ENCODE measurements at regions not wholly inside any gene's neighbourhood (a gene's known extent, or its start where the extent isn't known, plus 50 kb on each side); places are given as distances from the start of the nearest gene placed in this dataset.
"Not testable (repeated sequence)": the region's sequence is repeated elsewhere in the genome, so short reads cannot be mapped to it uniquely, and the experiment has no call there.

DNA sequence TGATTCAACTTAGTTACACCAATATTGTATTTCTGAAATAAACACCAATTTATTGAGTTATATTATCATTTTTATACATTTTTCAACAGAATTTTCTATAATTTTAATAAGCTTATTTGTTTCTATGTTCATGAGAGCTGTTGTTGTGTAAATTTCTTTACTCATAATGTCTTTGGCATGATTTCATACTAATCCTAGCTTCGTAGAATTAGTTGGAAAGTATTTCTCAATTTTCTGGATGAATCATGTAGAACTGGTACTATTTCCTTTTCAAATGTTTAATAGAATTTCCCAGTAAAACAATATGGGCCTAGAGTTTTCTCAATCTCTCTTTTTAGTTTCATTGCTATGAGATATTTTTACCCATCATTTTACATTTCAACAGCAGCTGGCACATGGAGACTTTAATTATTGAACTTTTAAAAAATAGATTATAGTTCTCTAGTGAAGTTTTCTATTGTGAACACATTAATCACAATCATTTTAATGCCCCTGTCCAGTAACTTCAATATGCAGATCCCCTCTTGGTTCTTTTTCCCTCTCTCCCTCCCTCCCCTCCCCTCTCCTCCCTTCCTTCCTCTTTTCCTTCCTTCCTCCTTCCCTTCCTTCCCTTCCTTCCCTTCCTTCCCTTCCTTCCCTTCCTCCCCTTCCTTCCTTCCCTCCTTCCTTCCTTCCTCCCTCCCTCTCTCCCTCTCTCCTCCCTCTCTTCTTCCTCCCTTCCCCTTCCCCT lies 1357.1 kb downstream of the ZPLD1 start:
- DNase-seq (ENCODE audit: low read depth): no peak

DNA sequence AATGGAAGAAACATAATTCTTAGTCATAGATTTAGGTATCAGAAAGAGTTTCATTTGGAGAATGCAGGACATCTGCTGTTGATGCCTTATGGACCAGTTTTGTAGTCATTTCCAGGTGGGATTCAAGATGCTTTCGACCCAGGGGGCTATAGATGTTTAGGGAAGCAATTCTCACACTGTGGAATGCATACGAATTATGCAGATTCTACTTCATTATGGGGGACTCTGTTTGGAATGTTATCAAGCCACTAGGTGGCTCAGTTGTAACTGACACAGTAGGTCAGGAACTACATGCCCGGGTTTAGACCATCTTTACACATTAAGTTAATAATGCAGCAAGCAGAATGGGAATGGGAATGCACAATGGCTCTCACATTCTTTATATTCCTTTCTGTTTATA lies 1359.8 kb downstream of the ZPLD1 start:
- DNase-seq (ENCODE audit: low read depth): no peak

GRCh38 chr3:103796068-103796467 lies 1361.3 kb downstream of the ZPLD1 start:
- no peak for DNase-seq (ENCODE audit: low read depth)

GRCh38 chr3:103803787-103804186 lies 1369.0 kb downstream of the ZPLD1 start:
- no peak for DNase-seq (ENCODE audit: low read depth)

GRCh38 chr3:103810167-103810566 lies 1375.4 kb downstream of the ZPLD1 start:
- DNase-seq (ENCODE audit: low read depth): no peak

GRCh38 chr3:103813955-103814354 lies 1379.1 kb downstream of the ZPLD1 start:
- no peak for DNase-seq (ENCODE audit: low read depth)

DNA sequence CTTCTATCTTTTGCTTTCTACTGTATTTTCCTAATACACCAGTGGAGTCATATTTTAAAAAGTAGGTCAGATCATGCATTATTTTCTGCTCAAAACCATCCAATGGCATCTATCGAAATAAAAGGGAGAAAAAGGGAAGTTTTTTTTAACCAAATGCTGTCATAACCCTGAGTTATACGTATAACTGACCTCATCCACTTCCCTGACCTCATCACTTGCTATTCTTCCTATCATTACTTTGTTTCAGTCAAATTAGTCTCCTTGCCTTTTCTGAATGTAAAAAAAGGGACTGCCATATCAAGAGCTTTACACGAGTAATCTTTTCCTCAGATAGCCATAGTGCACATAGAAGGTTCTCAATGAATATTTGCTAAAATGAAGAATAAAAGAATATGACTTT lies 1383.6 kb downstream of the ZPLD1 start:
- DNase-seq (ENCODE audit: low read depth): no peak

- DNase-seq (ENCODE audit: low read depth): no peak
Measured at GRCh38 chr3:103818800-103819199, 1384.0 kb downstream of the ZPLD1 start.

- no peak for DNase-seq (ENCODE audit: low read depth)
Measured at GRCh38 chr3:103825586-103825985, 1390.8 kb downstream of the ZPLD1 start.

DNA sequence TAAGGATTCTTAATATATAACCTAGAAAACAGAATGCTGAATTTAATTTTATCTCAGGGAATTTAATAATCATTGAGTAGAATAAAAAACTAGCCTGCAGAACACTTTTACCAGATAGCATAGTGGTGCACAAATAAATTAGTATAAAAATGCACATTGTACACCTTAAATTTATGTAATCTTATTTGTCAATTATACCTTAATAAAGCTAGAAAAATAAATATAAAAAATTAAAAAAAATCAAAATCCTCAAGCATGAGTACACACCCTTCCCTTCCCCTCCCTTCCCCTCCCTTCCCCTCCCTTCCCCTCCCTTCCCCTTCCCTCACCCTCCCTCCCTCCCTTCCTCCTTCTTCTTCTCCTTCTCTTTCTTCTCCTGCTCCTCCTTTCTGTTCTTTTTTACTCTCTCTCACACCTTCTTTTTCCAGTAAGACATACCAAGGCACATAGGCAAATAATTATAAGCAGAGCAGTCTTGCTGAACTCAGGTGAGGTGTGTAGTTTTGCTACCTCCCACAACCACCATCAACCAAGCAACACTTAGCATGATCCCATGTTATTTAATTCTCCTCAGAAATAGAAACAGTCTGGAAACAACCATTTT lies 1395.0 kb downstream of the ZPLD1 start:
- DNase-seq (ENCODE audit: low read depth): no peak

- no peak for DNase-seq (ENCODE audit: low read depth)
Measured at GRCh38 chr3:103847081-103848062, 1412.6 kb downstream of the ZPLD1 start.

DNA sequence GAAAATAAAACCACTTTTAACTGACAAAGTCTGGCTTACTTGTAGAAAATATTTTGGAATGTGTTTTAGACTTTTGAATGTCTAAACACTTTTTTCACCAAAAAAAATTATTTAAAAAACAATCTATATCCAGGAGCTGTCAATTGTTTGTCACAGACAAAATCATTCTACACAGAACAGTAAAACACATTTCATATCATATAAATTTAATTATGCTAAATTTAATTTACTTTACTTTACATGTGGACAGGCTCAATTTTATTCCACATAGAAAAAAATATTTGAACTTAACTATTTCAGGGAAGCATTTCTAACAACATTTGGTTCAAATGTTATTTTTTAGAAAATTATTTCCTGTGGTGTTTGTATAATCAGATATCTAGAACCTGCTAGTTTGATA lies 1417.0 kb downstream of the ZPLD1 start:
- no peak for DNase-seq (ENCODE audit: low read depth)

GRCh38 chr3:103862415-103862814 lies 1427.6 kb downstream of the ZPLD1 start:
- no peak for DNase-seq (ENCODE audit: low read depth)

- no peak for DNase-seq (ENCODE audit: low read depth)
Measured at GRCh38 chr3:103863381-103863780, 1428.6 kb downstream of the ZPLD1 start.

DNA sequence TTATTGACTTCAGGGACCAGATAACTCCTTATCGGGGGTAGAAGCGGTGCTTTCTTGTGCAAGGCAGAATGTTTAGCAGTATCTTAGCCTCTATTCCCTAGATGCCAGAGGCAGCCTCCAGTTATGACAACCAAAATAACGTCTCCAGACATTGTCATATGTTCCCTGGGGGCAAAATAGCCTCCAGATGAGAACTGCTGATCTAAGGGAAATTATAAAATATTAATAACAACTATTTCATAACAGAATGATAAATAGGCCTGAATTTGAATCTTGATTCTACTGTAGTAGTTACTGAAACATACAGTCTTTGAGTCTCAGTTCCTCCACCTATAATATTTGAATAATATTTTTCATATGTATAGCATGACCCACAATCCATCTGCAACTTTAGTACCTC lies 1431.3 kb downstream of the ZPLD1 start:
- no peak for DNase-seq (ENCODE audit: low read depth)

DNA sequence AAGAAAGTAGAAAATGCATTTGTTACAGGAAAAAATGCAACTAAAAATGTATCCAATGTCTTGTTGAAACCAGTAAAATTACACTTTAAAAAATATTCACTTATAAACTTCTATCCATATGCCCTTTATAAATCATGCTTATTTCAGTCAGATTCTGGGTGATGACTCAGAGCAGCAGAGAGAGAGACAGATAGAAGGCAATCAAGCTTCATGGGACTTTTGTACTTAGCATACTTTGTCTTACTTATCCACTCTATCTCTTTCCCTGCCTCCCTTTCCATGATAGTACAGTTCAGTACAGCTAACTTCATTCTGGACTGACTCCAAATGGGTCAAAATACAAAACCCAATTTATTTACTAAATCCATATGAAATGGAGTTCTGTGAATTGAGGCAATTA lies 1438.2 kb downstream of the ZPLD1 start:
- no peak for DNase-seq (ENCODE audit: low read depth)

GRCh38 chr3:103873897-103874545 lies 1439.2 kb downstream of the ZPLD1 start:
- DNase-seq (ENCODE audit: low read depth): no peak

DNA sequence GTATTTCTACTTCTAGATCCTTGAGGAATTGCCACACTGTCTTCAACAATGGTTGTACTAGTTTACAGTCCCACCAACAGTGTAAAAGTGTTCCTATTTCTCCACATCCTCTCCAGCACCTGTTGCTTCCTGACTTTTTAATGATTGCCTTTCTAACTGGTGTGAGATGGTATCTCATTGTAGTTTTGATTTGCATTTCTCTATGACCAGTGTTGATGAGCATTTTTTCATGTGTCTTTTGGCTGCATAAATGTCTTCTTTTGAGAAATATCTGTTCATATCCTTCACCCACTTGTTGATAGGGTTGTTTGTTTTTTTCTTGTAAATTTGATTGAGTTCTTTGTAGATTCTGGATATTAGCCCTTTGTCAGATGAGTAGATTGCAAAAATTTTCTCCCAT lies 1447.0 kb downstream of the ZPLD1 start:
- not testable (repeated sequence) for DNase-seq (ENCODE audit: low read depth)

- no peak for DNase-seq (ENCODE audit: low read depth)
Measured at GRCh38 chr3:103889675-103890074, 1454.9 kb downstream of the ZPLD1 start.

GRCh38 chr3:103894162-103894822 lies 1459.5 kb downstream of the ZPLD1 start:
- no peak for DNase-seq (ENCODE audit: low read depth)

- no peak for DNase-seq (ENCODE audit: low read depth)
Measured at GRCh38 chr3:103899328-103899727, 1464.5 kb downstream of the ZPLD1 start.

- DNase-seq (ENCODE audit: low read depth): no peak
Measured at GRCh38 chr3:103904991-103905390, 1461.7 kb upstream of the ALCAM start.

All from stimulated activated CD8-positive, alpha-beta memory T cell treated with anti-CD3 and anti-CD28 coated beads, Interleukin-4, amount 100 ng/mL, for 24 hours (primary cell).